Upper lobe of left lung (tissue), 6 donors: ENCODE measurements at regions not wholly inside any gene's neighbourhood (a gene's known extent, or its start where the extent isn't known, plus 50 kb on each side); places are given as distances from the start of the nearest gene placed in this dataset.
"Not testable (repeated sequence)": the region's sequence is repeated elsewhere in the genome, so short reads cannot be mapped to it uniquely, and the experiment has no call there.

Experiments used
- ATAC-seq, 2 donors: fragments of 200-7000 bp; cut with Tn5 transposase; one replicate each; pipeline ENCODE4 v1.9.1; 2022; ENCODE audit warnings: mild to moderate bottlenecking in 2 of 2, moderate library complexity in 2 of 2; ENCODE audit not compliant: low FRiP score in 2 of 2
- DNase-seq, 2 donors: peaks; one replicate each; pipeline ENCODE4 v3.0.0-alpha.2; 2019 to 2020
- H3K27ac ChIP-seq, 4 donors: fragments of 200-600 bp; sonication (generic); one replicate each; pipeline ENCODE4 v1.5.1; 2016 to 2019
- H3K27me3 ChIP-seq, 4 donors: fragments of 200-600 bp; sonication (generic); one replicate each; pipeline ENCODE4 v1.5.1; 2017 to 2019
- H3K36me3 ChIP-seq, 4 donors: fragments of 200-600 bp; sonication (generic); one replicate each; pipeline ENCODE4 v1.5.1; 2016 to 2019
- H3K4me1 ChIP-seq, 4 donors: fragments of 200-600 bp; sonication (generic); one replicate each; pipeline ENCODE4 v1.5.1; 2018 to 2019
- H3K4me3 ChIP-seq, 4 donors: fragments of 200-600 bp; sonication (generic); one replicate each; pipeline ENCODE4 v1.5.1; 2017 to 2019; ENCODE audit warnings: mild to moderate bottlenecking in 2 of 4, moderate library complexity in 1 of 4
- H3K9me3 ChIP-seq, 4 donors: fragments of 200-600 bp; sonication (generic); one replicate each; pipeline ENCODE4 v1.5.1; 2018 to 2019
- CTCF ChIP-seq, 6 experiments: fragments of 450-650 bp in 4 of 6; fragments of 200-600 bp in 2 of 6; sonication (generic) in 2 of 6; IDR thresholded peaks; one replicate each; pipeline ENCODE4 v1.5.1; 2016 to 2019; ENCODE audit warnings: antibody characterized with exemption in 6 of 6
- EP300 ChIP-seq, 4 donors: sonication (generic); formaldehyde crosslinking; IDR thresholded peaks; one replicate each; pipeline ENCODE4 v1.5.1; 2017; ENCODE audit warnings: antibody characterized with exemption in 4 of 4, control low read depth in 2 of 4
- POLR2A ChIP-seq, 4 donors: fragments of 450-650 bp; IDR thresholded peaks; one replicate each; pipeline ENCODE4 v1.5.1; 2016 to 2017; ENCODE audit warnings: antibody characterized with exemption in 4 of 4, mild to moderate bottlenecking in 2 of 4
- POLR2AphosphoS5 ChIP-seq, 2 donors: sonication (generic); formaldehyde crosslinking; IDR thresholded peaks; one replicate each; pipeline ENCODE4 v1.5.1; 2017; ENCODE audit warnings: antibody characterized with exemption in 2 of 2
- WGBS, 2 donors: methylation state at CpG; one replicate each; pipeline ENCODE4 v1.1.5; 2017 to 2018; 5-methylcytosine and 5-hydroxymethylcytosine counted together
- donor health status: DM: no; HTN: no; CAD: no; lungs with moderate emphysema.
- donor health status: DM: no; HTN: yes; CAD: no; lungs with severe emphysema.

GRCh38 chr20:43357352-43357751 lies 100.3 kb upstream of the SRSF6 start:
- TF ChIP-seq POLR2A (IDR thresholded peaks at IDR 0.05) (no peak), POLR2AphosphoS5 (IDR thresholded peaks at IDR 0.05) (no peak), CTCF (IDR thresholded peaks at IDR 0.05) (no peak), EP300 (IDR thresholded peaks at IDR 0.05) (no peak)
- DNase-seq: no peak

GRCh38 chr20:43355610-43356009 lies 102.1 kb upstream of the SRSF6 start:
- no peak overlapping the region for H3K4me3 ChIP-seq
- TF ChIP-seq POLR2A (IDR thresholded peaks at IDR 0.05) (no peak), CTCF (IDR thresholded peaks at IDR 0.05) (no peak), POLR2AphosphoS5 (IDR thresholded peaks at IDR 0.05) (no peak), EP300 (IDR thresholded peaks at IDR 0.05) (no peak)
- H3K9me3 ChIP-seq: no peaks in the 10 kb centered on the region
- DNase-seq (no peak), ATAC-seq (no peak)
- no peak overlapping the region for H3K27ac ChIP-seq
- H3K27me3 ChIP-seq: no peaks in the 10 kb centered on the region
- H3K4me1 ChIP-seq: no peaks in the 10 kb centered on the region
- WGBS, 2 donors: 74 to 80% methylated on average over 2 of the region's 2 CpGs
- no peaks in the 10 kb centered on the region for H3K36me3 ChIP-seq

More at GRCh38 chr20:43357352-43357751, 100.3 kb upstream of the SRSF6 start:
- Histone ChIP-seq H3K36me3 (no peaks in the 10 kb centered on the region), H3K4me1 (no peaks in the 10 kb centered on the region), H3K27ac (no peak overlapping the region), H3K4me3 (no peak overlapping the region), H3K27me3 (no peaks in the 10 kb centered on the region), H3K9me3 (no peaks in the 10 kb centered on the region)
- ATAC-seq: no peak
- WGBS, 2 donors: 93 to 97% methylated on average over 6 of the region's 6 CpGs

GRCh38 chr20:43352996-43353395 lies 104.7 kb upstream of the SRSF6 start:
- Histone ChIP-seq H3K27ac (no peak overlapping the region), H3K4me1 (no peaks in the 10 kb centered on the region), H3K4me3 (no peak overlapping the region), H3K36me3 (no peaks in the 10 kb centered on the region), H3K27me3 (no peaks in the 10 kb centered on the region), H3K9me3 (no peaks in the 10 kb centered on the region)
- TF ChIP-seq POLR2AphosphoS5 (IDR thresholded peaks at IDR 0.05): no peak
- no peak for TF ChIP-seq EP300 (IDR thresholded peaks at IDR 0.05)
- TF ChIP-seq CTCF (IDR thresholded peaks at IDR 0.05): no peak
- no peak for TF ChIP-seq POLR2A (IDR thresholded peaks at IDR 0.05)
- ATAC-seq (no peak), DNase-seq (no peak)
- WGBS, 2 donors: 90 to 97% methylated on average over 7 of the region's 8 CpGs

- not testable (repeated sequence) for H3K27me3 ChIP-seq, H3K4me1 ChIP-seq, H3K27ac ChIP-seq, H3K4me3 ChIP-seq, H3K36me3 ChIP-seq, ATAC-seq, H3K9me3 ChIP-seq, DNase-seq
- WGBS, 2 donors: 92 to 93% methylated on average over 3 of the region's 3 CpGs
Observed at GRCh38 chr20:43350694-43351093, 107.0 kb upstream of the SRSF6 start.

- no peaks in the 10 kb centered on the region for H3K27me3 ChIP-seq
- no peak for DNase-seq
- H3K4me3 ChIP-seq: no peak overlapping the region
- no peaks in the 10 kb centered on the region for H3K36me3 ChIP-seq
- ATAC-seq: no peak
- TF ChIP-seq POLR2A (IDR thresholded peaks at IDR 0.05): no peak
- no peak for TF ChIP-seq CTCF (IDR thresholded peaks at IDR 0.05)
- no peaks in the 10 kb centered on the region for H3K4me1 ChIP-seq
- WGBS, 2 donors: 83 to 88% methylated on average over 2 of the region's 2 CpGs
- no peak overlapping the region for H3K27ac ChIP-seq
- H3K9me3 ChIP-seq: no peaks in the 10 kb centered on the region
Observed at GRCh38 chr20:43349841-43350240, 107.9 kb upstream of the SRSF6 start.

GRCh38 chr20:43347839-43348238 lies 109.9 kb upstream of the SRSF6 start:
- peaks cover 0 to 13% (median 2%) of the 10 kb centered on the region in 4 donors for H3K9me3 ChIP-seq
- H3K27me3 ChIP-seq, H3K36me3 ChIP-seq, H3K27ac ChIP-seq, DNase-seq, H3K4me1 ChIP-seq, H3K4me3 ChIP-seq, ATAC-seq: not testable (repeated sequence)
- WGBS, 2 donors: 74 to 85% methylated on average over 5 of the region's 5 CpGs
